Subcutaneous abdominal adipose tissue (tissue), 5 donors: ENCODE measurements at regions not wholly inside any gene's neighbourhood (a gene's known extent, or its start where the extent isn't known, plus 50 kb on each side); places are given as distances from the start of the nearest gene placed in this dataset.

Experiments used
- H3K27ac ChIP-seq: one replicate; pipeline ENCODE4 v1.7.0; 2013; ENCODE audit warnings: low read depth, mild to moderate bottlenecking, inconsistent platforms, low read length, moderate library complexity
- H3K27me3 ChIP-seq, 5 donors: one replicate each; pipeline ENCODE4 v1.7.0; 2013; ENCODE audit warnings: low read length in 5 of 5, inconsistent platforms in 1 of 5; ENCODE audit not compliant: control insufficient read depth in 5 of 5, insufficient read depth in 4 of 5
- H3K36me3 ChIP-seq, 5 donors: one replicate each; pipeline ENCODE4 v1.7.0; 2013; ENCODE audit warnings: low read length in 5 of 5; ENCODE audit not compliant: control insufficient read depth in 5 of 5, insufficient read depth in 5 of 5
- H3K4me1 ChIP-seq, 5 donors: one replicate each; pipeline ENCODE4 v1.7.0; 2013; ENCODE audit warnings: low read length in 5 of 5, mild to moderate bottlenecking in 3 of 5, moderate library complexity in 1 of 5; ENCODE audit not compliant: control insufficient read depth in 5 of 5, insufficient read depth in 5 of 5
- H3K4me3 ChIP-seq, 5 donors: one replicate each; pipeline ENCODE4 v1.7.0; 2013; ENCODE audit warnings: low read length in 5 of 5, low read depth in 1 of 5
- H3K9ac ChIP-seq, 5 donors: one replicate each; pipeline ENCODE4 v1.7.0; 2013; ENCODE audit warnings: low read length in 5 of 5, mild to moderate bottlenecking in 4 of 5, moderate library complexity in 3 of 5
- H3K9me3 ChIP-seq, 5 donors: one replicate each; pipeline ENCODE4 v1.7.0; 2013; ENCODE audit warnings: low read length in 5 of 5; ENCODE audit not compliant: control insufficient read depth in 5 of 5
- donor health status: healthy.
- donor health status: healthy.
- donor health status: healthy.
- donor health status: healthy.
- donor health status: healthy.

DNA sequence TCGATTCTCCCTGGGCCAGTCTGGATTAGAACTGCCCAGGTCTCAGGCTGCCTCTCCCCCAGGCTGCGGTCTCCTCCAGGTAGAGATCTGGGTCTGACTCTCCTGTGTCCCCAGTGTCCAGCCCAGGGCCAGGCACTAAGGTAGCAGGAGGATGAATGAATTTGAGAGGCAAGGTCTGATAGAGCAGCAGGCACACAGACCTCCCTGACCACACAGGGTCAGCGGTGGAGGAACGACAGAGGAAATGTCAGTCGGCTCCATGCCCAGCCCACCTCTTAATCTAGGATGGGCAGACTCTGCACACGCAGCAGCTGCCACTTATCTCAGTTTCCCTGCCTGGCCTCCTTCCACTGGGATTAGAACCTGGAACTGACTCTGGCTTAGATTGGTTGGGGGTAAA is 272.7 kb upstream of the MVB12B start:
- H3K27ac ChIP-seq = no peak overlapping the region
- H3K9me3 ChIP-seq = no peaks in the 10 kb centered on the region
- no peak overlapping the region for H3K4me3 ChIP-seq
- H3K9ac ChIP-seq = no peak overlapping the region
- H3K36me3 ChIP-seq = no peaks in the 10 kb centered on the region
- H3K4me1 ChIP-seq = no peaks in the 10 kb centered on the region
- peaks cover 0 to 15% (median 14%) of the 10 kb centered on the region in 5 donors for H3K27me3 ChIP-seq

DNA sequence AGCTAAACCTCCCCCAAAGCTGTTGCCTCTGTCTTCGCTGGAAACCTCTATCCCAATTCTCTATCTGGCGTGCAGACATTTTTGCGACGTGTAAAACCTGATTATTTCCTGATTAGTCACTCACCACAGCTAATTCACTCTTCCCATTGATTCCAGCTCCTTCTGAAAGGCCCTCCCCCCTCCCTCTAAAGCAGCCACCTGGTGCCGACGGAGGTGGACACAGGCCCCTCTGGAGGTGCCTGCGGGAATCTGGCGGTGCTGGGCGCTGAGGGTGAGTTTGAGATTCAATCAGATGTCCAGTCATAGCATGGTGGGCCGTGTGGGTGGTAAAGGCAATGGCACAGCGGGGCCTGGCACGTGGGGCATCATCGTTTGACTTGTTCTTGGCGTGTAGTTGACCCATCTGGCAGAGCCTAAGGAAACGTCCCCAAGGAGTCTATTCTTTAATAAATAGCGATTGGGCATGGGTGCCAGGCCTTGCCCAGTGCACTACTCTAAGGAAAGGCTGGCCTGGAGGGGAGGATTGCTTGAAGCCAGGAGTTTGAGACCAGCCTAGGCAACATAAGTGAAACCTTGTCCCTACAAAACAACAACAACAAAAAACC is 271.1 kb upstream of the MVB12B start:
- Histone ChIP-seq H3K9ac (no peak overlapping the region), H3K9me3 (no peaks in the 10 kb centered on the region), H3K36me3 (no peaks in the 10 kb centered on the region), H3K4me1 (no peaks in the 10 kb centered on the region), H3K27me3 (peaks cover 0 to 18% (median 14%) of the 10 kb centered on the region in 5 donors), H3K4me3 (no peak overlapping the region), H3K27ac (no peak overlapping the region)

DNA sequence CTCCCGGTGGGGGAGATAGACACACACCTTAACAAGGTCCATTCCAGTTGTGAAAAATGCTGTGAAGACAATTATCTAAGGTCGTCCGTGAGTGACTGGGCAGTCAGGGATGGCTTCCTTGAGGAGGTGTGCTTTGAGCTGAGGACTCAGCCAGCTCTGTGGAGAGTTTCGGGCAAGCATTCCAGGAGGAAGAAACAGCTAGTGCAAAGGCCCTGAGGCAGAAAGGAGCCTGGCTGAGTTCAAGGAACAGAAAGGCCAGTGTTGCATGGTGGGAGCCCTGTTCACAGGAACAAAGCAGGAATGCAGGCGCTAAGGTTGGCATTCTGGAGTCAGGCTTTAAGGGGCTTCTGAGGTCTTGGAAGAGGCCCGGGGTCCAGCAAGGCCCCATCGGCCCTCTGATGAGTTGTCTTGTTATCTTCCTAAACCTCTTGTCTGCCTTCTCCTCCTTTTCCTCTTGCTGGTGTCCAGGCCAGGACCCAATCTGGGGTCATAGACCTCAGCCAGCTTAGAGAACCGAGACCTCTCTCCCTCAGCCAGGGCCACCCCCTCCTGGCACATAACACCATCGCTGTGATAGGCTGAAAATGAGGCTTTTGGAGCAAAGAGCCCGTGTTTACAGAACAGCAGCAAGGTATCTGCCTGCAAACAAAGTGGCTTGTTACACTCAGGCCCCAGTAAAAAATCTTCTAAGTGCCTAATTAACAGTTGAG is 270.2 kb upstream of the MVB12B start:
- H3K27ac ChIP-seq = no peak overlapping the region
- H3K4me1 ChIP-seq = no peaks in the 10 kb centered on the region
- H3K27me3 ChIP-seq = peaks cover 0 to 21% (median 17%) of the 10 kb centered on the region in 5 donors
- no peak overlapping the region for H3K4me3 ChIP-seq
- no peaks in the 10 kb centered on the region for H3K36me3 ChIP-seq
- H3K9ac ChIP-seq = no peak overlapping the region
- H3K9me3 ChIP-seq = no peaks in the 10 kb centered on the region

DNA sequence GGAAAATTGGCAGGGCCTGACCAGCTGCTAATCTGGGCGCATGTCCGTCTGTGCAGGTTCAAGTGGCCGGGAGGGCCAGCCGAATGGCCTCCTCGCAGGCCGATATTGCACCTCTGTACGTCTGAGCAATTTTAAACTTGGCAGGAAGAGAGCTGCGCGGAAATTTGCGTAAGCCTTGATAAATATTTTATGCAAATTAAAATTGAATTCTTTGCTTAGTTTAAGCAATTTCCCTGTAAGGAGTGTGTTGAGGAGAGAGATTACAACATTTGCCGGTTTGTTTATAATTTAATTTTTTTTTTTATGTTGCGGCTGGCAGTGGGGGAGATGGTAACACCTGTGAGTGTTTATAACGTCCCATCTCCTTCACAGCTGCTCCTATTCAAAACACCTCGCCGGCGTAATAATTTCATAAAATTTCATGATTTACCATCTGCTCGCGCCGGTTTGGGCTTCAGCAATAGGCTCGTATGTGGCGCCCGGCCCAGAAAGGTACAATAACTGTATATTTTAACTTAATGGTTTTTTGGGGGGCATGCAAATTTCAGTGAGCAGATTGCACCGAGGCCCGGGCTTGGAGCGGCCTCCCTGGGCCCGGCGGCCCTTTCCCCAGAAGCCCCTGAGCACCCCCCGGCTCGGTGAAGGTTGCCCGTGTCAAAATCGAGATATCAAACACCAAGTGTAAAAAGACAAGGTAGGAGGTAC is 269.4 kb upstream of the MVB12B start:
- no peaks in the 10 kb centered on the region for H3K9me3 ChIP-seq
- no peaks in the 10 kb centered on the region for H3K4me1 ChIP-seq
- H3K27ac ChIP-seq = no peak overlapping the region
- no peak overlapping the region for H3K4me3 ChIP-seq
- peaks cover 0 to 25% (median 17%) of the 10 kb centered on the region in 5 donors for H3K27me3 ChIP-seq
- no peaks in the 10 kb centered on the region for H3K36me3 ChIP-seq
- no peak overlapping the region for H3K9ac ChIP-seq

DNA sequence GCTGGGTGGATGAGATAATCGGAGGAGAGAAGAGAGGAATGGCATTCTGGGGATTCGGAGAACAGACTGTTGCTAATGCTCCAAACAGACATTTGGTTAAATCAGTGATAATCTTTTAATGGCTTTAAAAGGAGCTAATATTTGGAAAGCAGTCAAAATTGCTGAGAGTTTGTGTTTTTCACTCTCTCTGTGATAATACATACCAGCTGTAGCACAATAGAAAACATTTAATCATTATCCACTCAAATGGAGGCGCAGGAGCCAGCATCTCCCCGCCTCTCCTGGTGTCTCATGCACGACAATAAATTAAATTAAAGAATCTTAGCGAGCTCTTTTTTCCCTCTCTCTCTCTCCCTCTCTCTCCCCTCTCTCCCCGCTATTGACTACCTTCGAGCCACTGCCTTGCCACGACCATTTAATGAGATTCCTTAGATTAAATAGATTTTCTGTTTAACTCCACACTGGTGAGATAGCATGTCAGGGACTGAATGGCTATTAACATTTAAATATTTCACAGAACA is 268.6 kb upstream of the MVB12B start:
- no peak overlapping the region for H3K27ac ChIP-seq
- no peaks in the 10 kb centered on the region for H3K4me1 ChIP-seq
- peaks cover 0 to 5% (median 3%) of the 10 kb centered on the region in 5 donors for H3K9me3 ChIP-seq
- H3K36me3 ChIP-seq = no peaks in the 10 kb centered on the region
- no peak overlapping the region for H3K4me3 ChIP-seq
- no peak overlapping the region for H3K9ac ChIP-seq
- H3K27me3 ChIP-seq = peaks cover 0 to 24% (median 17%) of the 10 kb centered on the region in 5 donors

DNA sequence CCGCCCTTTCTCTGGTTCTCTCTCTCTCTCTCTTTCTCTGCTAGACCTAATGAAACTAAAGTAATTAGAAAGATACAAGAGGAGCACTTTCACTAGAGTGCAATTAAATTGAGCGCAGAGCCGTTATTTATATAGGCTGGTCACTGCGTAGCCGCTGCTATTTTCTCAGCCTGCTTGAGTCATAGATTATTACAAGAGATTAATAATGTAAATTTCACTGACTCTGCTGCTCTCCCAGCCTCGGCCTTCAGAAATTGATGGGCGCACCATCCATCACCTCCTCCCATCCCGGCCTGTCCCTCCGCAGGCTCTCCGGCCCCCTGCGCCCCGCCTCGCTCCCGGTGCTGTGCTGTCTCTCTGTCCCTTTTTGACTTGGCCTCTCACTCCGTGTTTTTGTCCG is 268.0 kb upstream of the MVB12B start:
- Histone ChIP-seq H3K9ac (no peak overlapping the region), H3K36me3 (no peaks in the 10 kb centered on the region), H3K9me3 (peaks cover 0 to 6% (median 4%) of the 10 kb centered on the region in 5 donors), H3K27ac (no peak overlapping the region), H3K27me3 (peaks cover 0 to 20% (median 16%) of the 10 kb centered on the region in 5 donors), H3K4me1 (no peaks in the 10 kb centered on the region), H3K4me3 (no peak overlapping the region)

DNA sequence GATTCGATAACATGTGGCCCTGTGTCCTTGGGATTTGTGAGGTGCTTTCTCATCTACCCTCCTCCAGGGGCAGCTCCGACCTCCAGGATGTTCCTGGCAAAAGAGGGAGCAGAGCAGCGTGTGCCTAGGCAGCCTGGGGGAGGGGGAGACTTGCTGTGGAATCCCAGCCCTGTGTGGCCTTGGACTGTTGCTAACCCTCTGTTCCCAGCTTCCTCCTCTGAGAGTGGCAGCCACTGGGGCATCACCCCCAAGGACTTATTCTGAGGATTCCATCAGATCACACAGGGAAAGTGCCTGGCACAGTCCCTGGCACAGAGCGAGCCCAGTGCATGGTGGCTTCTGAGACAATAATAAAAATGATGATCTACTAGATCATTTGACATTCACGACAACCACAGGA is 265.1 kb upstream of the MVB12B start:
- Histone ChIP-seq H3K27me3 (peaks cover 0 to 19% (median 12%) of the 10 kb centered on the region in 5 donors), H3K27ac (no peak overlapping the region), H3K9me3 (peaks cover 0 to 6% (median 4%) of the 10 kb centered on the region in 5 donors), H3K36me3 (no peaks in the 10 kb centered on the region), H3K4me1 (no peaks in the 10 kb centered on the region), H3K9ac (no peak overlapping the region), H3K4me3 (no peak overlapping the region)

DNA sequence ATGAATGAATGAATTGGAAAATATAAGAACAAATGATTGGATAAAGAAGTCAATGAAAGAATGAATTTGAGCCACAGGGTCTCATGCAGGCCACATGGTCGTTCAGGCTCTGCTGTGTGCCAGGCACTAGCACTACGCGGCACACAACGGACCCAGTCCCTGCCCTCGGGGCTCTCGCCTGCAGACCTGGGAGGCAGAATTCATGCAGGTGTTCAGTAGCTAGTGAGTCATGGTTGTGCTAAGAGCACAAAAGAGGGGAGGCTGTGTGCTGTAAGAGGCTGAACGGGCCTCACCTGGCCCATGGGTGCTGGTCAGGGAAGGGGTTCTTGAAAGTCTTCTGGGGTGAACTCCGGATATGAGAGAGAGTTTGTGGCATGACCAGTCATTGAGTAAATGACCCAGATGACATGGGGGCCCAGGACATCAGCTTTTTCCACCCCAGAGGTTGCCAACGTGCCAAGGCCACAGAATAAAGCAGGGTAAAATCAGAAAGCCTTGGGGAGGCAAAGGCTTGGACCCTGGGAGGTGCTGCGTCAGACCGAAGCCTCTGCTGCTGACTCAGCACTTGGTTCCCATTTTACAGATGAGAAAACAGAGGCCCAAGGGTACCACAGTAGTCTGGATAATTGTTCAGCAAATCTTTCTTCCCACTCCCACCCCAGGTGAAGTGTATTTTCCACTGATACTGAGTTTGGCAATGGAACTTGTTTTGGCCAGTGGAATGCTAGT is 264.3 kb upstream of the MVB12B start:
- no peaks in the 10 kb centered on the region for H3K4me1 ChIP-seq
- peaks cover 0 to 24% (median 18%) of the 10 kb centered on the region in 5 donors for H3K27me3 ChIP-seq

DNA sequence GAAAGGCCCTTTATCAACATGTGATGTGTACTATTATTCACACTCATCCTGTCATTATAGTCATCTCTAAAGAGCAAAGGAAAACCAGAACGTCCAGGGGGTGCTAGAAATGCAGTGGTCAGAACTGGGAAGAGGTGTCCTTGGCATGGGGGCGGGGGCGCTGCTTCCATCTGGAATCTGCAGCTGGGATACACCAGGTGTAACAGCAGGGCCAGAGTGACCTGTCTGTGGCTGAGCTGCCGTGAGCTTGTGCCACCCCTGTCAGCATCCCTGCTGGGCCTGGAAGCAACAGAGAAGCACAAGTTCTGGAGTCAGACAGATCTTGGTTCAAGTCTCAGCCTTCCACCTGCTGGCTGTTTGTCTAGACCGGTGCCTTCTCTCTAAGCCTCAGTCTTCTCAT is 263.3 kb upstream of the MVB12B start:
- Histone ChIP-seq H3K4me1 (no peaks in the 10 kb centered on the region), H3K27me3 (peaks cover 0 to 28% (median 23%) of the 10 kb centered on the region in 5 donors), H3K27ac (no peak overlapping the region), H3K36me3 (no peaks in the 10 kb centered on the region), H3K9ac (no peak overlapping the region), H3K4me3 (no peak overlapping the region), H3K9me3 (peaks cover 0 to 6% (median 4%) of the 10 kb centered on the region in 5 donors)

More for the DNA sequence above, 264.3 kb upstream of the MVB12B start:
- Histone ChIP-seq H3K4me3 (no peak overlapping the region), H3K9me3 (peaks cover 0 to 6% (median 4%) of the 10 kb centered on the region in 5 donors), H3K36me3 (no peaks in the 10 kb centered on the region), H3K9ac (no peak overlapping the region), H3K27ac (no peak overlapping the region)
